HG03558 (cell line): ENCODE measurements at regions not wholly inside any gene's neighbourhood (a gene's known extent, or its start where the extent isn't known, plus 50 kb on each side); places are given as distances from the start of the nearest gene placed in this dataset.
"Not testable (repeated sequence)": the region's sequence is repeated elsewhere in the genome, so short reads cannot be mapped to it uniquely, and the experiment has no call there.

Source experiments
- ATAC-seq: cut with Tn5 transposase; IDR thresholded peaks from one replicate; pipeline ENCODE4 v1.9.1; 2021; ENCODE audit warnings: moderate number of reproducible peaks; ENCODE audit not compliant: unreplicated experiment; ENCODE audit errors: extremely low read depth

DNA sequence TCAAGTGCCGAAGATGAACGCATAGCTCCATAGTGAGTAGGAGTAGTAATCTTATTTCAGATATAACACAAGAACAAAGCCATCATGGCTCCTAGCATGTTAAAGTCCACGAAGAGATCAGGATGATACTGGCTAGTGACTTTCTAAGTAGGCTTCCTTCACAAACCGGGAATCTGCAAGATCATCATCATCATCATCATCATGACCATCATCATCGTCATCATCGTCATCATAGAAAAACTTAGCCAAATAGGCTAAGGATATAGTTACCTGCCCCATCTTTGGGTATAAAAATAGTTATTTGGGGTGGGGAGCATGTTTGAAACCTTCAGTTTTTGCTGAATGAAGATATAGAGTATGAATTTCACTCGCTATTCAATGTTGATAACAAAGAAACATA is 57.9 kb downstream of the PYDC2 start:
- no peak for ATAC-seq

DNA sequence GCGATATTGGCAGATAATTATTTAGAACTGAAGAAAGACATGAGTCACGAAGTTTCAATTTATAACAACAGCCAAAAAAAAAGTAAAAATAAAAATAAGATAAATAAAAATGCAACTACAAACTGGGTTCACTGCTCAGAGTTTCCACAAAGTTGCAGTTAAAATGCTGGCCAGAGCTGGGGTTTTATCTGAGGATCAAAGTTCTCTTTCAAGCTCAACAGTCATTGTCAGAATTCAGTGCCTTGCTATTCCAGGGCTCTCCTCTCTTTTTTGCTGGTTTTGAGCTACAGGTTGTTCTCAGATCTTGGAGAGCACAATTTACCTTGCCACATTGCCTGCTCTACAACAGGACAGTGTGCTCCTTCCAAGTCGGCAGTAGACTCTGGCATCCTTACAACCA is 60.1 kb downstream of the PYDC2 start:
- no peak for ATAC-seq

DNA sequence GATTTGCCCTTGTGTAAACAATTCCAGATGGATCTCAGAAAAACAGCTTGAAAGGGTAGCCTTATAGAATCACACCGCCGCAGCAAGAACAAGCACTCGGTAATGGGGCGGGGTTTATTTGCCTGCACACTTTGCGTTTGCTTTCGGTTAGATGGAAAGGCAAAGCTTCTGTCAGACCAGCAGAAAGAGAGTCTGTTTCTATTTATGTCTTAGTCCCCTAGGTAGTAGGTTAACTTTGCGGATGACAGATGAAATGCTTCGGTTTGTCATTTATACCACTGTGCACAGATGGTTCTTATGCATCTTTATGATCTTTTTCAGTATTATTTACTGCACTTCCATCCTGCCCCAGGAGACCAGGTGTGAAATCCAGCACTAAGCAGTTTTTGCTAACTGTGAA is 62.2 kb downstream of the PYDC2 start:
- ATAC-seq, result no peak

DNA sequence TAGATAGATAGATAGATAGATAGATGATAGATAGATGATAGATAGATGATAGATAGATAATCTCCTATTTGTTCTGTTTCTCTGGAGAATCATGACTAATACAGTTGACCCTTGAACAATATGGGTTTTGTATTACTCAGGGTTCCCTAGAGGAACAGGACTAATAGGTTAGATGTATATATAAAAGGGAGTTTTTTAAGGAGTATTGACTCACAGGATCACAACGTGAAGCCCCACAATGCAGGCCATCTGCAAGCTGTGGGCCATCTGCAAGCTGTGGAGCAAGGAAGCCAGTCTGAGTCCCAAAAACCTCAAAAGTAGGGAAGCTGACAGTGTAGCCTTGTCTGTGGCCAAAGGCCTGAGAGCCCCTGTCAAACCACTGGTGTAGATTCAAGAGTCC is 67.6 kb downstream of the PYDC2 start:
- ATAC-seq, result no peak

DNA sequence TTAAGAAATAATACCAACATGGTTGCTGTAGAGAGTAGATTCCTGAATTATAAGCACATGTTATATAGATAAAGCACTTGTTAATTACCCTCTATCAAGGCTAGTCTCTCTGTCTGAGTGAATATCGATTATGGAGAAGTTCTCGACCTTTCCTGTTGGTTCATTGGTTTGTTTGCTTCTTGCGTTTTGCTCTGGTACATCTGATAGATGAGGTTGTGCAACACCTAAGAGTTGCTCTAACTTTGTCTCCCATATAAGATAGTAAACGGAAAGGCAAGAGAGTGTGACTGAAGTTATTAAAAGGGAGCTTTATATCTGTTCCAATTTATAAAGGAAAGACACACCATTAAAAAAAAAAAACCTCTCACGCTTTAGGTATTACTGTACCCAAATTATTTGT is 69.0 kb downstream of the PYDC2 start:
- ATAC-seq, result no peak

DNA sequence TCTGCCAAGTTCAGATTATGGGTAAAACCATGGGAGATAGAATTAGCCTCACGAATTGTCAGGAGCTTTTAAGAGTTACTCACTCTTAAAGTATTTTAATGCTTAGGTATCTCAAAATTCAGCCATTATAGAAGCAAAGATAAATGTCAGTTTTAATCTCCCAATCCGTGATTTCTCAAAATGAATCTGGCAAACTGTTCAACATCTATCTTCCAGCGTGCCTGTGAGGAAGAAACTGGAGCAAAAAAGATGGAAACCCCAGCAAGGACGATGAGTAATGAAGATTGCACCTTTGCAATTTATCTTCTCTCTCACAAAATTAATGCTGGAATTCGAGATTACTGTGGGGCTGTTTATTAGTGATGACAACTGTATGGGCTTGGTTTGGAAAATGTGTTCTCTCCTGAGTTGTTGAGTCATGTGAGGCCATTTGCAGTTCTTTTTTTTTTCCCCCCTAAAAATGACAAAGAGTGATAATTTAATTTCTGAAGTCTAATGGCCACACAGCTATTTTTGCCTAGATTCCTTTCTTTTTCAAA is 70.5 kb downstream of the PYDC2 start:
- no peak for ATAC-seq

DNA sequence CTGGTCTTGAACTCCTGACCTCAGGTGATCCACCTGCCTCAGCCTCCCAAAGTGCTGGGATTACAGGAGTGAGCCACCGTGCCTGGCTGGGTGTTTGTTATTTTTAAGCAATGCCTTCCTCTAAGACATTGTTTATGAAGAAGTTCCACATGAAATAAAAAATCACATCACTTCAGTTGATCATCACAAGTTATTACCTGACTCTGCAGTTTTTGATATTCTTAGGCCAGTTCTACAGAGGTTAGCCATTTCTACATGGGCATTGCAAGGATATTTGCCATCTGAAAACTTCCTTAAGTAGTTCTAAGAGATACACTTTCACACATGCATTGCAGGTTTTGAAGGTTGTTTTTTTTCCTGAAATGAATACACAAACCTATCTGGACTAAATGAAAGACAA is 82.1 kb downstream of the PYDC2 start:
- no peak for ATAC-seq

DNA sequence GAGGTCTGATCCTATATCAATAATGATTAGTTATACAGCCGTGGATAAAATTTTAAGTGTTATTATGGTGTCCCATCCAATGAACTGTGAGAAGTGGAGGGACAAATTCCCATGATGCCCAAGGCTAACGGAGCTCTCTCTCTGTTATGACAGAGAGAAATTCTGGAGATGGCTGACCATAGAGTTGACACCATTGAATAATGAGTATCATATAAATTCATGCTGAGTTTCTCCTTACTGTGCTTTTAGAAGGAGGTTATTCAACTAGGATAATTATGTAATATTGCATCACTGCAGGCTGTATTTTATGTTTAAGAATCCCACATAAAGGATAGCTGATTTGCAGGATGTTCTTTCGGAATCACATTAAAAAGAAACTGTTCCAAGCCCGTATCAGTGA is 82.9 kb downstream of the PYDC2 start:
- ATAC-seq, result no peak

DNA sequence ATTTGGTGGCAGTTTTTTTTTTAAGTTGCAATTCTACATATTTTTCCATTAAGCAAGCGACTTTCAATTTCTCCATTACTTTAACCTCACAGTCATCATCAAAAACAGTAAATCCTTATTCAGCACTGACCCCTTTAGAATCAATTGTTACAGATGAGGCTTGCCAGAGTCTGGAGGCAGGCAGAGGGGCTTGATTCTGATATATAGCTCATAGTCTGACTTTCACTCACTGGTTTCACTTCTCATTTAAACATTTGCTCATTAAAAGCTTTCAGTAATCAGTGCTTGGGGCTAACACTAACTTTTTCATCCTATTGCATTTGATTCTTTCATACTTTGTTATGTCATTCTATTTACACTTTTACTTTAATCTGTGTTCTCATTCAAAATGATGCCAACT is 88.4 kb downstream of the PYDC2 start:
- ATAC-seq, result no peak

DNA sequence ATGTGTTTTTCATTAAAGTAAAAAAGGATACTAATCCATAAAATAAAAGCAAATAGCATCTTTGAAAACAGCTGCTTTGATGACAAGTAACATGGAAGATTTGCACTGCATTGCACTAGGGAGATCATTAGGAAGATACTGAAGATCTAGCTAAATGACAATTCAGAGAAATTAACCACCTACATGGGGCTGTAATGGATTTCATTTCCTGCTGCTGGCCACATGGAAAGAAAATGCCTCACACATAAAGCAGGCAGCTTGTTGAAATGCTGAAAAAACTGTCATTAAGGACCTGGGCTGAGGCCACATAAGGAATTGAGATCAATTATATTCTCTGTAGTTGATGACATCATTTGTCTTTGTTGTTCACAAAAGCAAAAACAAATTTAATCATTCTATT is 94.1 kb downstream of the PYDC2 start:
- no peak for ATAC-seq

DNA sequence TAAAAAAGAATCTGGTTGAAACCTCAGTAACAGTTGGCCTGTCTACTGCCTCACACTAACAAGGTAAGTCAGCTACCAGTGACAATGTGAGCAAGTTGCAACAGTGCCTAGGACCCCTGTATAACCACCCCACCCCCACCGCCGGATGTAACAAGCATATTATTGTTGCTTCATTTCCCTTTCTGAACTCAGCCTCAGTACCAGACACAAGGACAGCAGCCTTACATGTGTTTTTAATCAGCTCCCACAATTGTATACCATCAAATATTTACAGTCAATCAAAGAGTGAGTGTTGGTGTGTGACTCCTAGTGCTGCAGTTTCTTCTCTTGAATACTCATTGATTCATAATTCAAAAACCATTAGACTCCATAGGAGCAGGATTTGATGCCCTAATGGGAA is 96.4 kb downstream of the PYDC2 start:
- no peak for ATAC-seq

DNA sequence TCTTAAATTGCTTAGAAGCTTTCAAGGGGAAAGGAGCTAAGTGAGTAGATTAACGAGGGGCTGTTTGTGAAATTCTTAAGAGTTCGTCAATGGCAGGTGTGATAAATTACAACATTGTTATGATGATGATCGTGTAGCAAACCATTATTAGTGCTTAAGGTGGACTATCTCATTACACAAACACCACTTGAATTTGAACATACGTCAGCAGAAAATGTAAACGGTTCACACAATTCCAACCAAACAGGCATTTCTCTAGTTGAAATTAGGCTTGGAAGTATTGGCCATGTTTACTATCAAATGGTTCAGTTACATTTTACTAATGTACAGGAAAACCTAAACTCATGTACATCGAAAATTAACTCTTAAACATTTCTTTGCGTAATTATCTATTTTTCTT is 102.8 kb downstream of the PYDC2 start:
- ATAC-seq, result no peak

DNA sequence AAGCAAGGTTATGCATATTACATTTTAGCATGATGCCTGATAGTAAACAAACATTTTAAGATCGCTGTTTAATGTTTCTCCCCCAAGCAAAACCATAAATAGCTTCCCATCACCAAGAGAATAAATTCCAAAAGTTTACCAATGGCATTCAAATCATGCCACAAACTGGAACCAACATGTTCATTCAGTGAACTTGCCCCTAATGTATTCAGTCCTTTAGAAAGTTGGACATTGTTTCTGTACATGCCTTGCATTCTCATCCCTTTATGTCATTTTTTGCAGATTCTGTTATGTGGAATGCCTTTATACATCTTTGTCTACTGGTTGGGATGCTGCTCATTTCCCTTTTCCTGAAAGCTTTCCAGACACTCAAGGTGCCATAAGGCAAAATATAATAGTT is 105.5 kb downstream of the PYDC2 start:
- no peak for ATAC-seq

DNA sequence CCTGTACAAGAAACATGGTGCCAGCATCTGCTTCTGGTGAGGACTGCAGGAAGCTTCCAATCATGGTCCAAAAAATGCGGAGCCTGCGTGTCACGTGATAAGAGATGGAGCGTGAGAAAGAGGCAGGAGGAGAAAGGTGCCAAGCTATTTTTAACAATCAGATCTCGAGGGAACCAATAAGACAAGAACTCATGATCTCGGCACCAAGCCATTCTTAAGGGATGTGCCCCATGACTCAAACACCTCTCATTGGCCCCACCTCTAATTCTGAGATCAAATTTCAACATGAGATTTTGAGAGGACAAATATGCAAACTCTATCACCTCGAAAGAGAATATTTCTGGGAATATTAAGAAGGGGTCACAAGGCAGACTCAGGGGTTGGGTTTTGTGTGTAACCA is 107.2 kb downstream of the PYDC2 start:
- ATAC-seq, result no peak

DNA sequence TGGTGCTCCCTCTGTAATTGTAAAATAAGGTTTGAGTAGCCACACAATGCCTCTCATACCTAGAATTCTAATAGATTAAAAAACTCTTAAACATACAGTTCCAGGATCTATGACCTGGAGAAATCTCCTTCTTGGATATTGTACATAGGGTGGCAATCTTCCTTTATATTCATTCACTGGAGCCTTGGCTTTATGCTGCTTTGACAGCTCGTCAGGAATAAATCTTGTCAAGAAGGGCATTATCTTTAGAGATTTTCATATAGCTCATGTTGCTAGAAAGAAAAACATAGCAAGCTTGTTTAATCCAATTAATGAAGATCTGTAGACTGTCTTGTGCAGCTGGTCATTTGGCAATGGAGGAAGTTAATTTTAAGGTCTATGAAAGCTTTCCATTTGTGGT is 131.1 kb downstream of the PYDC2 start:
- no peak for ATAC-seq

DNA sequence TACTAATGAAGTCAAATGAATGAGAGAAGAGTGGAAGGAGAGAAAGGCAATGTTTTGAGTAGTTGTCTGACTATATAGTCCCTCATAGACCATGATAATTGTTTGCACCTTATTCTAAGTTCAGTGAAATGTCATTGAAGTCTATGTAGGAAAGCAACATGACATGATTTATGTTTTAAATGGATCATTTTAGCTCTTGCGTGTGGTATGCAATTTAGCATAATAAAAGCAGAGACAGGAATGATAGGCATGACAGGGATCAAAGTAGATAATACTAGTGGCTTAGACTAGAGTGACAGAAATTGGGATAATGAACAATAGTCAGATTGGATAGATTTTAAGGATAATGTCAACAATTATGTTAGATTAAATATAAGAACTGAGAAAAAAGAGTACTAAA is 132.5 kb downstream of the PYDC2 start:
- ATAC-seq, result no peak

DNA sequence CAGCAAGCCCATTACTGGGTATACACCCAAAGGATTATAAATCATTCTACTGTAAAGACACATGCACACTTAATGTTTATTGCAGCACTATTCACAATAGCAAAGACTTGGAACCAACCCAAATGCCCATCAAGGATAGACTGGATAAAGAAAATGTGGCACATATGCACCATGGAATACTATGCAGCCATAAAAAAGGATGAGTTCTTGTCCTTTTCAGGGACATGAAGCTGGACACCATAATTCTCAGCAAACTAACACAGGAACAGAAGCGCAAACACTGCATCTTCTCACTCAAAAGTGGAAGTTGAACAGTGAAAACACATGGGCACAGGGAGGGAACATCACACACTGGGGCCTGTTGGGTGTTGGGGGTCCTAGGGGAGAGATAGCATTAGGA is 154.5 kb downstream of the PYDC2 start:
- not testable (repeated sequence) for ATAC-seq

DNA sequence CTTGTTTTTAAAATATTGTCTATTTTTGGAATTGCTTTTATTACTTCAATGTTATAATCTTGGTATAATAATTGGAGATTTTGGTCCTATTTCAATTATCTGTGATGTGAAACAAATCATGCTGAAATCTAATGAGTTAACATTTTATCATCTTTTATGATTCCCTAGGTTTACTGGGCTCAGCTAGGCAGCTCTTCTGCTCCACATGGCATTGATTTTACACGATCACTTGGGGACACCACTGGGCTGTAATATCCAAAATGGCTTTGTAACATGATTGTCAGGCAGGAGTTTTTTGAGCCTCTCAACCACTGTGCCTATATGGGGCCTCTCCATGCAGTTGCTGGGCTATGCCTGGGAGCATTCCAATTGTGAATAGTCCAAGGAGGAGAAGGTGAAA is 163.3 kb downstream of the PYDC2 start:
- no peak for ATAC-seq

DNA sequence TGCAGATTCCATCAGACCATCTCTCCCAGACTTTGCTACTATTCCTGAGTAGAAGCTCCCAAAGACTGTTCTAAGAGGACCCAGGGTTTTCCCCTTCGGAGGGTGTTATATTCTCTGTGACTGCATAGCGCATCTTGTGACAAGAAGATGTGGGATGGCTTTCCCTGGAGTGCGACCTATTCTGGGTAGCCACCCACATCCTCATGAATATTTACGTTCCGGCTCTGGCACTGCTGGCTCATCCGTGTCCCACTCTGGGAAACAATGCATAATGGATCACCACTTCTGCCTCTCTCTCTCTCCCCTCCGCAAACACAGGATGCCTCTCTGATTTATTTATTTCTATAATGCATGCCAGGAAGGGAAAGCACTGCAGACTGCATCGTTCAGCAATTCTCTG is 166.1 kb downstream of the PYDC2 start:
- no peak for ATAC-seq

DNA sequence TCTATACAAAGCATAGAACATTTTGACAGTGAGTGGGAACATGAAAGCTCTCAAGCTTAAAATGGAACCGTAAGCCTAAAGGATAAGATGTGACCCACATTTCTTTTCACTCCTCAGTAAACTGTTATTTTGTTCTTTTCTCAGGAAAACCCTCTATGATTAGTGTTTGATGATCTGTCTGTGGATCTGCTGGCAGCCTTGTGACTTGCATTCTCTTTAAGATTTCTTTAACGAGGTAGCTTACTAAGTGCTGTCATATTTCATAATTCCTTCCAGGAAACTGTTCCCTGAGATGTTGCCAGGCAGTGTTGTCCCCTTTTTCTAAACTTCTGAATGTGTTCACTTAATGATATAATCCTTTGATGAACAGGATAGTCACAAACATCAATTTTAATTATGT is 167.6 kb downstream of the PYDC2 start:
- no peak for ATAC-seq

DNA sequence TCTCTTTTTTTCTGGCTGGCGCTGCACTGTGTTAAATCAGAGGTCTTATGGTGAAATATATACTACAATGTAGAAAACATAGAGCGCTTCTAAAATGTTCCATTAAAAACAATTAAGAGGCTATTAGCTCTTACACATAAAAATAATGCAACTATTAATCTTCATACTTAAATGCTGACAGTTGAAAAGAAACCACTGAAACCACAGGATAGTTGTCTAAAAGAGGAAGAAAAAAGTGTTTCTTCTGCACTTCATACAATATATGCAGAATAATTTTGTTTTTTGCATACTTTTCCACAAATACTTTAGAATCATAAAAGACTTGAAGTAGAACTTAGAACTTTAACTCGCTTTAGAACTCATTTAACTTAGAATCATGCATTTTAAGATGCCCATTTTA is 170.5 kb downstream of the PYDC2 start:
- no peak for ATAC-seq

DNA sequence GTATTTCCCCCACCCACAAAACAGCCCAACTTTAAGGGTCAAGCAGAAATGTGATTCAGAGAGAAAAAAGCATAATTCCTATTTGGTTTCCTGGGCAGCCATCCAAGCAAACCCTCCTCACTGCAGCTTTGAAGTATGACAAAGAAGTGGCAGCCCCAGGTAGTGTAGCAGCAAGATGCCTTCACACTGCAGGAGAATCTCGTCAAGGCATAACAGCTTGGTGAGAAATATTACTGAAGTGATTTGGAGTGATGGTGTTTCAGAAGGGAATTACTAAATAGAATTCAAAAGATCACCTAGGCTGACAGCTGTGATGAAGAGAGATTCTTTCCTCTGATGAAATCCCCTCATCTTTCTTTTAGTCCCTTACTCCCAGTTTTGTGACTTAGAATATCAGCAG is 173.9 kb downstream of the PYDC2 start:
- ATAC-seq, result no peak

DNA sequence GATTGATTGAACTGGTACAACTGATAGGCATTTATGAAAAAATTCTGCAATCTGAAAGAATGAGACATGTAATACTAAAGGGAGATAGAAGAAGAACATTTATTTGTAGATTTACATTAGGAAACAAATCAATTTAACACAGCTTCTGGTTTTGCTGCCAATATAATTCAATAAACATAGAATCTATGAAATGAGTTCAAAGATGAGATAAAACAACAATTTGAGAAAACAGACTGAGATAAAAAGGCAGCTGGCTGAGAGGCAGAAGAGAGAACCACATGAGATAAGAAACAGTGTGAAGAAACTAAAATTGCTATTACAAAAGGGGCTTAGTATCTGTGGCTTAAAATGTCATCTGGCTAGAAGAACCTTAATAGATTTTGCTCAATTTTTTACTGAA is 176.6 kb downstream of the PYDC2 start:
- no peak for ATAC-seq
